Testis (tissue), 2 donors: ENCODE measurements at regions not wholly inside any gene's neighbourhood (a gene's known extent, or its start where the extent isn't known, plus 50 kb on each side); places are given as distances from the start of the nearest gene placed in this dataset.

Experiments
- CTCF ChIP-seq, 3 experiments: fragments of 450-650 bp in 2 of 3; fragments of 200-600 bp in 1 of 3; sonication (generic) in 1 of 3; IDR thresholded peaks; one replicate each; pipeline ENCODE4 v1.5.1; 2016 to 2019; ENCODE audit warnings: antibody characterized with exemption in 3 of 3, mild to moderate bottlenecking in 2 of 3, moderate library complexity in 1 of 3
- POLR2A ChIP-seq: fragments of 450-650 bp; IDR thresholded peaks from one replicate; pipeline ENCODE4 v1.6.1; 2017; ENCODE audit warnings: antibody characterized with exemption, mild to moderate bottlenecking, moderate library complexity

GRCh38 chr3:28099296-28099695 lies 142.1 kb upstream of the CMC1 start:
- TF ChIP-seq CTCF (IDR thresholded peaks at IDR 0.05) (no peak), POLR2A (no peak)
